ENCODE measurements at regions not wholly inside any gene's neighbourhood (a gene's known extent, or its start where the extent isn't known, plus 50 kb on each side); places are given as distances from the start of the nearest gene placed in this dataset.

GRCh38 chr4:125750828-125751466 is 436.2 kb downstream of the FAT4 start:
- Histone ChIP-seq H3K4me3 (ENCODE audit: low read depth, low read length) (no peak overlapping the region), H3K36me3 (no peaks in the 10 kb centered on the region), H3K9me3 (ENCODE audit: severe bottlenecking) (no peaks in the 10 kb centered on the region), H3K27ac (no peak overlapping the region), H3K27me3 (ENCODE audit: insufficient read depth, low read depth, severe bottlenecking) (no peaks in the 10 kb centered on the region)
- DNase-seq: peak; percentile 45
- TF ChIP-seq, protein P1, sequence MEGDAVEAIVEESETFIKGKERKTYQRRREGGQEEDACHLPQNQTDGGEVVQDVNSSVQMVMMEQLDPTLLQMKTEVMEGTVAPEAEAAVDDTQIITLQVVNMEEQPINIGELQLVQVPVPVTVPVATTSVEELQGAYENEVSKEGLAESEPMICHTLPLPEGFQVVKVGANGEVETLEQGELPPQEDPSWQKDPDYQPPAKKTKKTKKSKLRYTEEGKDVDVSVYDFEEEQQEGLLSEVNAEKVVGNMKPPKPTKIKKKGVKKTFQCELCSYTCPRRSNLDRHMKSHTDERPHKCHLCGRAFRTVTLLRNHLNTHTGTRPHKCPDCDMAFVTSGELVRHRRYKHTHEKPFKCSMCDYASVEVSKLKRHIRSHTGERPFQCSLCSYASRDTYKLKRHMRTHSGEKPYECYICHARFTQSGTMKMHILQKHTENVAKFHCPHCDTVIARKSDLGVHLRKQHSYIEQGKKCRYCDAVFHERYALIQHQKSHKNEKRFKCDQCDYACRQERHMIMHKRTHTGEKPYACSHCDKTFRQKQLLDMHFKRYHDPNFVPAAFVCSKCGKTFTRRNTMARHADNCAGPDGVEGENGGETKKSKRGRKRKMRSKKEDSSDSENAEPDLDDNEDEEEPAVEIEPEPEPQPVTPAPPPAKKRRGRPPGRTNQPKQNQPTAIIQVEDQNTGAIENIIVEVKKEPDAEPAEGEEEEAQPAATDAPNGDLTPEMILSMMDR (IDR thresholded peaks at IDR 0.05; ENCODE audit: low read depth, low read length): peak; percentile 63

GRCh38 chr4:125758438-125758837 is 443.7 kb downstream of the FAT4 start:
- Histone ChIP-seq H3K4me3 (ENCODE audit: low read depth, low read length) (no peak overlapping the region), H3K9me3 (ENCODE audit: severe bottlenecking) (no peaks in the 10 kb centered on the region), H3K27me3 (ENCODE audit: insufficient read depth, low read depth, severe bottlenecking) (no peaks in the 10 kb centered on the region), H3K27ac (no peak overlapping the region), H3K36me3 (no peaks in the 10 kb centered on the region)
- TF ChIP-seq, protein P1 (IDR thresholded peaks at IDR 0.05; ENCODE audit: low read depth, low read length): no peak
- no peak for DNase-seq

DNA sequence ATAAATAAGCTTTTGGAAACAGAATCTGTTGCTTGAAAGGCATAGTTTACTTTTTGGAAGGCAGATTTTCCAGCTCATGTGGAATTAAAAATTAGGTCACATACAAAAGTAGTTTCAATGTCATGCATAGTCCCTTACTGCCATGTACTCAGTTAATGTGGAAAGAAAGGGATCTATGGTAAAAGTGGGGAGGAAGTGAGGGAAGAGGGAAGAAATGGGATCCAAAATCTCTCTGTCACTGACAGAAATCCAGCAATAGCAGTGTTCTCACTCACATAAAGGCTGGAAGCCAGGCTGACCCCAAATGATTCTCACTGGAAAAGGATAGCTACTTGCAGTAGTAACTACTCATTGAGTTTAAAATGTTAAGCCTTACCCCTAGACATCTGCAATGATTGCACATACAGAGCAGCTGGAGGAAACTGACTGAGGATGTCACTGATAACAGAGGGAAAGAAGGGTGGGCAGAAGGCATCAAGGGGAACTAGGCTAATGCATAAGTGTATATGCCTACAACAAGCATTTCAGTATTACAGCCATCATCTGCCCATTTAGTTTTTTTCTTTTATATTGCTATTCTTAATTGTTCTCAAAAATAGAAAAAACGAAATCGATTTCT is 445.6 kb downstream of the FAT4 start:
- DNase-seq: no peak
- TF ChIP-seq, protein P1 (IDR thresholded peaks at IDR 0.05; ENCODE audit: low read depth, low read length): no peak
- no peak overlapping the region for H3K4me3 ChIP-seq (ENCODE audit: low read depth, low read length)
- no peaks in the 10 kb centered on the region for H3K36me3 ChIP-seq
- no peaks in the 10 kb centered on the region for H3K27me3 ChIP-seq (ENCODE audit: insufficient read depth, low read depth, severe bottlenecking)
- no peak overlapping the region for H3K27ac ChIP-seq
- H3K9me3 ChIP-seq (ENCODE audit: severe bottlenecking): no peaks in the 10 kb centered on the region

DNA sequence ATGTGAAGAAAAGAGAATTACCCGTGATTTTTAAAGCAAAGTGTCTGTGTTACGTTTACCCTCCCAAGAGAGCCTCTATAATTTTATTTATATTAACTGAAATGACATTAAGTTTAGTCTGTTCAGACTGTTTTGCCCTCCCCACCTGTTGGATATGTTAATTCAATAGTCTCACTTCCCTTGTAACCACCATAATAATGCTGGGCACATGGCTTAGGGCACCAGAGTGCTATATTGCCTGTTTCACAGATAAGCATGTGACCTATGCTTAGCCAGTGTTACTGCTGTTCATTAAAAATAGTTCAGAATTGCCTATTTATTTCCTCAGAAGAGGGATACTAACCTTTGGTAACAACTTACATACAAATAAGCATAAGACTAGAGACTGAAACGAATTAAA is 446.2 kb downstream of the FAT4 start:
- H3K36me3 ChIP-seq: no peaks in the 10 kb centered on the region
- no peaks in the 10 kb centered on the region for H3K9me3 ChIP-seq (ENCODE audit: severe bottlenecking)
- H3K27me3 ChIP-seq (ENCODE audit: insufficient read depth, low read depth, severe bottlenecking): no peaks in the 10 kb centered on the region
- no peak overlapping the region for H3K4me3 ChIP-seq (ENCODE audit: low read depth, low read length)
- no peak for DNase-seq
- TF ChIP-seq, protein P1 (IDR thresholded peaks at IDR 0.05; ENCODE audit: low read depth, low read length): no peak
- H3K27ac ChIP-seq: no peak overlapping the region

DNA sequence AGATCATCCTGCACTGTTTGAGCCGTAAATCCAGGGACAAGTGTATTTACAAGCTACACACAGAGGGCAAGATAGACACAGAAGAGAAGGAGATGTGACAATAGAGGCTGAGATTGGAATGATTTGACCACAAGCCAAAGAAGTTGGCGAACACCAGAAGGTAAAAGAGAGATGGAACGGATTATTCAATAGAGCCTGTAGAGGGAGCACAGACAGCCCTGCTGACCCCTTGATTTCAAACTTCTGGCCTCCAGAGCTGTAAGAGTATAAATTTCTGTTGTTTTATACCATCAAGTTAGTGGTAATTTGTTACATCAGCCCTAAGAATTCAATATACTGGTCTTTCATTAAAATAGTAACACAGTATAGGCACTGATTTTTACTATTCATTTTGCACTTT is 447.8 kb downstream of the FAT4 start:
- H3K9me3 ChIP-seq (ENCODE audit: severe bottlenecking): no peaks in the 10 kb centered on the region
- TF ChIP-seq, protein P1 (IDR thresholded peaks at IDR 0.05; ENCODE audit: low read depth, low read length): peak; percentile 53; the same call in 1 of the 2 replicates

More for the DNA sequence above, 447.8 kb downstream of the FAT4 start:
- Histone ChIP-seq H3K4me3 (ENCODE audit: low read depth, low read length) (no peak overlapping the region), H3K36me3 (no peaks in the 10 kb centered on the region), H3K27ac (no peak overlapping the region), H3K27me3 (ENCODE audit: insufficient read depth, low read depth, severe bottlenecking) (no peaks in the 10 kb centered on the region)
- DNase-seq: no peak
